H9 (cell line): ENCODE measurements at regions not wholly inside any gene's neighbourhood (a gene's known extent, or its start where the extent isn't known, plus 50 kb on each side); places are given as distances from the start of the nearest gene placed in this dataset.

ENCODE experiments used
- DNase-seq: peaks from one replicate; pipeline ENCODE4 v3.0.0-alpha.2; 2017
- H2AFZ ChIP-seq: one replicate; pipeline ENCODE4 v1.6.1; 2013; ENCODE audit warnings: mild to moderate bottlenecking, low read length, control low read depth, moderate library complexity
- H2AK5ac ChIP-seq: 2 replicates; pipeline ENCODE4 v1.6.1; 2013; ENCODE audit warnings: low read length, control low read depth, mixed read lengths; ENCODE audit not compliant: insufficient read length
- H2BK120ac ChIP-seq: one replicate; pipeline ENCODE4 v1.6.1; 2013; ENCODE audit warnings: low read depth, mild to moderate bottlenecking, low read length, control low read depth, inconsistent platforms; ENCODE audit not compliant: poor library complexity, severe bottlenecking
- H2BK12ac ChIP-seq: 2 replicates; pipeline ENCODE4 v1.6.1; 2013; ENCODE audit warnings: low read length, control low read depth, mixed read lengths, low read depth; ENCODE audit not compliant: insufficient read length
- H2BK15ac ChIP-seq: 2 replicates; pipeline ENCODE4 v1.6.1; 2013; ENCODE audit warnings: low read depth, low read length, control low read depth
- H2BK20ac ChIP-seq: one replicate; pipeline ENCODE4 v1.6.1; 2013; ENCODE audit warnings: low read depth, mild to moderate bottlenecking, low read length, control low read depth, inconsistent platforms; ENCODE audit not compliant: poor library complexity, severe bottlenecking
- H2BK5ac ChIP-seq: 2 replicates; pipeline ENCODE4 v1.6.1; 2013; ENCODE audit warnings: low read length, control low read depth, mixed read lengths; ENCODE audit not compliant: insufficient read length
- H3K14ac ChIP-seq: 2 replicates; pipeline ENCODE4 v1.6.1; 2013; ENCODE audit warnings: low read length, control low read depth; ENCODE audit not compliant: insufficient read depth
- H3K18ac ChIP-seq: 2 replicates; pipeline ENCODE4 v1.6.1; 2013; ENCODE audit warnings: low read depth, mild to moderate bottlenecking, mixed read lengths, low read length, control low read depth; ENCODE audit not compliant: insufficient read length
- H3K23ac ChIP-seq: 2 replicates; pipeline ENCODE4 v1.6.1; 2013; ENCODE audit warnings: low read length, control low read depth, mixed read lengths, low read depth; ENCODE audit not compliant: insufficient read length
- H3K23me2 ChIP-seq: 2 replicates; pipeline ENCODE4 v1.6.1; 2013; ENCODE audit warnings: low read depth, mild to moderate bottlenecking, mixed read lengths, low read length, control low read depth; ENCODE audit not compliant: insufficient read length, poor library complexity, severe bottlenecking
- H3K27ac ChIP-seq: 2 replicates; pipeline ENCODE4 v1.5.1; 2013; ENCODE audit warnings: low read length, control low read depth, mixed read lengths, low read depth; ENCODE audit not compliant: insufficient read length
- H3K27me3 ChIP-seq: 2 replicates; pipeline ENCODE4 v1.6.1; 2013; ENCODE audit warnings: low read length, control low read depth, inconsistent platforms; ENCODE audit not compliant: insufficient read depth
- H3K4ac ChIP-seq: 2 replicates; pipeline ENCODE4 v1.6.1; 2013; ENCODE audit warnings: low read depth, mild to moderate bottlenecking, control low read depth, inconsistent platforms, low read length, moderate library complexity
- H3K4me1 ChIP-seq: 2 replicates; pipeline ENCODE4 v1.6.1; 2013; ENCODE audit warnings: low read length, control low read depth, inconsistent platforms; ENCODE audit not compliant: insufficient read depth
- H3K4me2 ChIP-seq: 2 replicates; pipeline ENCODE4 v1.6.1; 2013; ENCODE audit warnings: low read length, control low read depth, mixed read lengths; ENCODE audit not compliant: insufficient read length, insufficient read depth
- H3K56ac ChIP-seq: 2 replicates; pipeline ENCODE4 v1.6.1; 2013; ENCODE audit warnings: low read depth, mild to moderate bottlenecking, mixed read lengths, low read length, control low read depth; ENCODE audit not compliant: insufficient read length
- H3K79me1 ChIP-seq: 2 replicates; pipeline ENCODE4 v1.6.1; 2013; ENCODE audit warnings: low read depth, mild to moderate bottlenecking, moderate library complexity, low read length, control low read depth, inconsistent platforms; ENCODE audit not compliant: insufficient read depth, poor library complexity, severe bottlenecking
- H3K79me2 ChIP-seq: 2 replicates; pipeline ENCODE4 v1.6.1; 2013; ENCODE audit warnings: low read length, control low read depth, inconsistent platforms; ENCODE audit not compliant: insufficient read depth
- H3K9ac ChIP-seq: 2 replicates; pipeline ENCODE4 v1.6.1; 2013; ENCODE audit warnings: low read length, control low read depth, mixed read lengths; ENCODE audit not compliant: insufficient read length; ENCODE audit errors: extremely low read depth
- H3K9me3 ChIP-seq: one replicate; pipeline ENCODE4 v1.6.1; 2013; ENCODE audit warnings: low read depth, low read length, inconsistent platforms; ENCODE audit not compliant: control insufficient read depth
- H3T11ph ChIP-seq: one replicate; pipeline ENCODE4 v1.6.1; 2013; ENCODE audit warnings: mild to moderate bottlenecking, low read length, control low read depth, inconsistent platforms
- H4K20me1 ChIP-seq: one replicate; pipeline ENCODE4 v1.6.1; 2013; ENCODE audit not compliant: control insufficient read depth, insufficient read length, insufficient read depth
- H4K5ac ChIP-seq: 2 replicates; pipeline ENCODE4 v1.6.1; 2013; ENCODE audit warnings: low read depth, mild to moderate bottlenecking, mixed read lengths, low read length, control low read depth; ENCODE audit not compliant: insufficient read length
- H4K8ac ChIP-seq: replicated peaks from 2 replicates; pipeline ENCODE4 v1.6.1; 2013; ENCODE audit warnings: low read length, control low read depth, mixed read lengths, low read depth; ENCODE audit not compliant: insufficient read length
- H4K91ac ChIP-seq: 2 replicates; pipeline ENCODE4 v1.6.1; 2013; ENCODE audit warnings: low read depth, mild to moderate bottlenecking, moderate library complexity, mixed read lengths, low read length, control low read depth; ENCODE audit not compliant: insufficient read length
- H3K27ac Mint-ChIP-seq, 3 experiments: 2 replicates in 2 of 3; 3 replicates in 1 of 3; pipeline ENCODE4 v1.8.0; 2020 to 2021; ENCODE audit warnings: mixed read lengths in 3 of 3, mild to moderate bottlenecking in 1 of 3, moderate library complexity in 1 of 3
- H3K27me3 Mint-ChIP-seq: 2 replicates; pipeline ENCODE4 v1.8.0; 2021; ENCODE audit warnings: low read depth, mild to moderate bottlenecking, moderate library complexity, mixed read lengths
- H3K36me3 Mint-ChIP-seq, 3 experiments: 2 replicates in 2 of 3; 3 replicates in 1 of 3; pipeline ENCODE4 v1.8.0; 2020 to 2021; ENCODE audit warnings: low read depth in 3 of 3, mixed read lengths in 3 of 3; ENCODE audit not compliant: insufficient read depth in 1 of 3
- H3K4me1 Mint-ChIP-seq, 2 experiments: 2 replicates each; pipeline ENCODE4 v1.8.0; 2020; ENCODE audit warnings: mixed read lengths in 2 of 2
- H3K4me3 Mint-ChIP-seq, 2 experiments: 2 replicates in 1 of 2; 3 replicates in 1 of 2; pipeline ENCODE4 v1.8.0; 2020 to 2021; ENCODE audit warnings: mild to moderate bottlenecking in 2 of 2, mixed read lengths in 2 of 2, moderate library complexity in 1 of 2
- H3K9me3 Mint-ChIP-seq, 2 experiments: 2 replicates in 1 of 2; 3 replicates in 1 of 2; pipeline ENCODE4 v1.8.0; 2020; ENCODE audit warnings: mild to moderate bottlenecking in 2 of 2, mixed read lengths in 2 of 2, moderate library complexity in 1 of 2
- WGBS: extraction: QIAGEN DNeasy Blood & Tissue Kit; methylation state at CpG from one replicate; pipeline ENCODE4 v1.1.7; 2013; ENCODE audit warnings: missing lambda C conversion rate, low lambda C conversion rate, mixed read lengths; ENCODE audit not compliant: insufficient read length; ENCODE audit errors: extremely low coverage; 5-methylcytosine and 5-hydroxymethylcytosine counted together
- TF ChIP-seq, protein P1 (sequence below): fragments of 200-600 bp; sonication (generic); conservative IDR thresholded peaks from 3 replicates; pipeline ENCODE4 v1.8.0; 2021; ENCODE audit warnings: antibody characterized with exemption, mild to moderate bottlenecking

DNA sequence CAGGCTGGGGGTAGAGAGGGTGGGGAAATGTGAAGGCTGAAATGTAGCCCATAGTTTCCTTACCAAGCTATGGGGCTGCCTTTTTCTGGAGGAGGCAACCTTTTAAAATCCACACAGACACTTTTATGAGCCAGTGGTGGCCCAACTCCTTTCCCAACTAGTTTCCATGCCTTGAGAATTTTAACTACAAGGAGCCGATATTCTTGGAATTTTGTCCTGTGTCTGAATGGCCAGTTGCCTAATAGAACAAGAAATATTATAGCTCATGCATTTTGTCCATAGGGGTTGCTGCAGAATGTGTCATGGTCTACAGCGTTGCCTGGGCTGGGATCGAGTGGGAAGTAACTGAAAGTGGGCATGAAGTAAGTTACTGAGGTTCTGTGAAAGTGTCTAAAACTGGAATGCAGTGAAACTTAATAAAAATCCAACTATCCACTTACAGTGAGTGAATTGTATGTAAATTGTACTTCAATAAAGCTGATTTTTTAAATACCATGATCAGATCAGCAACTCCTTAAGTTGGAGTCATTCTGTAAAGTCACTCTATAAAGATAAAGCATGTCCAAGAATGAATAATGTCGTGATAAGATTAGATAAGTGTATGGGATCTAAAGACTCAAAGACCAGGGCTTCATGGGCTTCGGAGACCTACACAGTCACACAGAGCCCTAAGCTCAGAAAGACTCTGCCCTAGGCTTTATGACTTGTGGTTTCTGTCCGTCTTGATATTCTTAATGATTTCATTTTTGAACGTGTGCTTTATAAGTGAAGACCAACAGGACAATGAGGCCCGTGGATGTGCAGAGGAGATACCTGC, 122.6 kb upstream of the FNDC3A start:
- H3K4me3 Mint-ChIP-seq, result no peak overlapping the region
- Histone ChIP-seq H3K9ac (no peak overlapping the region), H3T11ph (no peak overlapping the region), H2BK5ac (no peak overlapping the region), H3K27ac (no peak overlapping the region), H3K4ac (no peak overlapping the region), H2BK15ac (no peak overlapping the region), H3K56ac (no peak overlapping the region), H4K91ac (no peak overlapping the region), H3K27me3 (no peaks in the 10 kb centered on the region), H3K79me2 (no peaks in the 10 kb centered on the region), H3K18ac (no peak overlapping the region), H3K23me2 (no peaks in the 10 kb centered on the region), H3K4me2 (no peak overlapping the region), H3K9me3 (no peaks in the 10 kb centered on the region), H4K20me1 (no peaks in the 10 kb centered on the region), H3K23ac (no peak overlapping the region), H2BK12ac (no peak overlapping the region), H2BK120ac (no peak overlapping the region), H3K4me1 (peaks cover 2% of the 10 kb centered on the region; the same call in 1 of the 2 replicates), H2AK5ac (no peak overlapping the region), H2BK20ac (no peak overlapping the region), H3K14ac (no peak overlapping the region), H3K79me1 (no peaks in the 10 kb centered on the region), H4K8ac (no peak overlapping the region), H4K5ac (no peak overlapping the region), H2AFZ (no peak overlapping the region)
- H3K4me1 Mint-ChIP-seq, result peaks cover 22 to 34% of the 10 kb centered on the region in 2 experiments
- TF ChIP-seq, protein P1, sequence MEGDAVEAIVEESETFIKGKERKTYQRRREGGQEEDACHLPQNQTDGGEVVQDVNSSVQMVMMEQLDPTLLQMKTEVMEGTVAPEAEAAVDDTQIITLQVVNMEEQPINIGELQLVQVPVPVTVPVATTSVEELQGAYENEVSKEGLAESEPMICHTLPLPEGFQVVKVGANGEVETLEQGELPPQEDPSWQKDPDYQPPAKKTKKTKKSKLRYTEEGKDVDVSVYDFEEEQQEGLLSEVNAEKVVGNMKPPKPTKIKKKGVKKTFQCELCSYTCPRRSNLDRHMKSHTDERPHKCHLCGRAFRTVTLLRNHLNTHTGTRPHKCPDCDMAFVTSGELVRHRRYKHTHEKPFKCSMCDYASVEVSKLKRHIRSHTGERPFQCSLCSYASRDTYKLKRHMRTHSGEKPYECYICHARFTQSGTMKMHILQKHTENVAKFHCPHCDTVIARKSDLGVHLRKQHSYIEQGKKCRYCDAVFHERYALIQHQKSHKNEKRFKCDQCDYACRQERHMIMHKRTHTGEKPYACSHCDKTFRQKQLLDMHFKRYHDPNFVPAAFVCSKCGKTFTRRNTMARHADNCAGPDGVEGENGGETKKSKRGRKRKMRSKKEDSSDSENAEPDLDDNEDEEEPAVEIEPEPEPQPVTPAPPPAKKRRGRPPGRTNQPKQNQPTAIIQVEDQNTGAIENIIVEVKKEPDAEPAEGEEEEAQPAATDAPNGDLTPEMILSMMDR, result no peak
- no peak overlapping the region for H3K27ac Mint-ChIP-seq
- peaks cover 1% of the 10 kb centered on the region for H3K27me3 Mint-ChIP-seq
- no peak for DNase-seq
- WGBS, result no CpG with 5 or more reads among the region's 8 CpGs
- H3K9me3 Mint-ChIP-seq, result peaks cover 8 to 10% of the 10 kb centered on the region in 2 experiments; a peak in 2 of 5 replicates
- H3K36me3 Mint-ChIP-seq, result peaks cover 0 to 8% (median 4%) of the 10 kb centered on the region in 3 experiments; a peak in 4 of 7 replicates
